DOHH2 (cell line): ENCODE measurements at regions not wholly inside any gene's neighbourhood (a gene's known extent, or its start where the extent isn't known, plus 50 kb on each side); places are given as distances from the start of the nearest gene placed in this dataset.
A peak's percentile ranks its signal among the peaks of the same experiment; 100 is the strongest.

Experiments
- H3F3A ChIP-seq: fragments of 200-600 bp; sonication (generic), shearing (Covaris generic); 2 replicates; pipeline ENCODE4 v1.6.0; 2016; ENCODE audit warnings: antibody characterized with exemption, mild to moderate bottlenecking; ENCODE audit not compliant: control insufficient read depth, insufficient read depth
- H3K27ac ChIP-seq: fragments of 200-600 bp; sonication (generic); 2 replicates; pipeline ENCODE4 v1.5.1; 2014; ENCODE audit warnings: low read depth, mild to moderate bottlenecking, low read length, moderate library complexity
- H3K27me3 ChIP-seq: fragments of 200-600 bp; sonication (generic); 2 replicates; pipeline ENCODE4 v1.6.1; 2014; ENCODE audit warnings: mild to moderate bottlenecking, low read length, mixed read lengths; ENCODE audit not compliant: control insufficient read depth
- H3K36me3 ChIP-seq: fragments of 200-600 bp; sonication (generic); 2 replicates; pipeline ENCODE4 v1.6.1; 2014; ENCODE audit warnings: mild to moderate bottlenecking, low read length, moderate library complexity, mixed read lengths; ENCODE audit not compliant: control insufficient read depth
- H3K4me1 ChIP-seq: fragments of 200-600 bp; sonication (generic); 2 replicates; pipeline ENCODE4 v1.6.1; 2014; ENCODE audit warnings: mild to moderate bottlenecking, low read length, mixed read lengths; ENCODE audit not compliant: control insufficient read depth
- H3K4me2 ChIP-seq: fragments of 200-600 bp; sonication (generic); 2 replicates; pipeline ENCODE4 v1.6.0; 2014; ENCODE audit warnings: mild to moderate bottlenecking, low read length, moderate library complexity
- H3K4me3 ChIP-seq: fragments of 200-600 bp; sonication (generic); 2 replicates; pipeline ENCODE4 v1.5.1; 2014; ENCODE audit warnings: mild to moderate bottlenecking, low read length, mixed read lengths
- H3K79me2 ChIP-seq: fragments of 200-600 bp; sonication (generic); 2 replicates; pipeline ENCODE4 v1.6.1; 2014; ENCODE audit warnings: mild to moderate bottlenecking, low read length, mixed read lengths; ENCODE audit not compliant: control insufficient read depth
- H3K9me2 ChIP-seq: fragments of 200-600 bp; sonication (generic); replicated peaks from 2 replicates; pipeline ENCODE4 v1.6.1; 2014; ENCODE audit warnings: mild to moderate bottlenecking, low read length, mixed read lengths; ENCODE audit not compliant: control insufficient read depth
- H3K9me3 ChIP-seq: fragments of 200-600 bp; sonication (generic); 2 replicates; pipeline ENCODE4 v1.6.1; 2014; ENCODE audit warnings: antibody characterized with exemption, low read length, mixed read lengths; ENCODE audit not compliant: control insufficient read depth, insufficient read depth
- H4K20me1 ChIP-seq: fragments of 200-600 bp; sonication (generic); 2 replicates; pipeline ENCODE4 v1.6.0; 2014; ENCODE audit warnings: low read depth, mild to moderate bottlenecking, antibody characterized with exemption, low read length, moderate library complexity; ENCODE audit not compliant: control insufficient read depth, insufficient read depth
- EZH2phosphoT487 ChIP-seq: fragments of 200-600 bp; sonication (generic); IDR thresholded peaks from 2 replicates; pipeline ENCODE4 v1.6.1; 2017; ENCODE audit warnings: borderline replicate concordance, mild to moderate bottlenecking, antibody characterized with exemption, low read length, moderate library complexity, mixed read lengths
- TF ChIP-seq, protein P1 (sequence below): fragments of 200-600 bp; sonication (generic); IDR thresholded peaks from one replicate; pipeline ENCODE4 v1.5.1; 2014; ENCODE audit warnings: antibody characterized with exemption, mild to moderate bottlenecking, low read depth, low read length; ENCODE audit not compliant: poor library complexity, severe bottlenecking

- H4K20me1 ChIP-seq, result no peaks in the 10 kb centered on the region
These were observed 202.3 kb upstream of the PROK2 start for GRCh38 chr3:71987089-71987735.

DNA sequence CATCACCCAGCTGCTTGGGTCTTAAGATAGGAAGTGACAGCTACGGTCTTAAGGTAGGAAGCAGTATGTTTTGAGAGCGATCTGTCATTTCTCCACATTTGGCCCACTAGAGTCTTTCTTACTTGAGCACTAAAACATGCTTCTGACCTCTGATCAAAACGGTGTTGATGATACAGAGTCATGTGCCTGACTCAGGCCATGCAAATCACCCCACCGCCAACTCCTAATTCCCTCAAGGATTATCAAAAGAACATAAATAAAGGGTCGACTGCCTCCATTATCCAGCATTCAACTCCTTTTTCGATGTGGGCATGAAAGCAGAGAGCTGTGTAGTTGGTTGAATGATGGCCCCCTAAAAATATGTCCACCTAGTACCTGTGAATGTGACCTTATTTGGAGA lies 201.7 kb upstream of the PROK2 start:
- no peaks in the 10 kb centered on the region for H3K79me2 ChIP-seq
- no peaks in the 10 kb centered on the region for H3K9me2 ChIP-seq
- H4K20me1 ChIP-seq, result no peaks in the 10 kb centered on the region
- peaks cover 33% of the 10 kb centered on the region for H3K4me1 ChIP-seq
- no peak overlapping the region for H3K27ac ChIP-seq
- no peaks in the 10 kb centered on the region for H3K27me3 ChIP-seq
- H3K36me3 ChIP-seq, result no peaks in the 10 kb centered on the region
- H3F3A ChIP-seq, result no peaks in the 10 kb centered on the region
- H3K9me3 ChIP-seq, result no peaks in the 10 kb centered on the region
- TF ChIP-seq, protein P1, sequence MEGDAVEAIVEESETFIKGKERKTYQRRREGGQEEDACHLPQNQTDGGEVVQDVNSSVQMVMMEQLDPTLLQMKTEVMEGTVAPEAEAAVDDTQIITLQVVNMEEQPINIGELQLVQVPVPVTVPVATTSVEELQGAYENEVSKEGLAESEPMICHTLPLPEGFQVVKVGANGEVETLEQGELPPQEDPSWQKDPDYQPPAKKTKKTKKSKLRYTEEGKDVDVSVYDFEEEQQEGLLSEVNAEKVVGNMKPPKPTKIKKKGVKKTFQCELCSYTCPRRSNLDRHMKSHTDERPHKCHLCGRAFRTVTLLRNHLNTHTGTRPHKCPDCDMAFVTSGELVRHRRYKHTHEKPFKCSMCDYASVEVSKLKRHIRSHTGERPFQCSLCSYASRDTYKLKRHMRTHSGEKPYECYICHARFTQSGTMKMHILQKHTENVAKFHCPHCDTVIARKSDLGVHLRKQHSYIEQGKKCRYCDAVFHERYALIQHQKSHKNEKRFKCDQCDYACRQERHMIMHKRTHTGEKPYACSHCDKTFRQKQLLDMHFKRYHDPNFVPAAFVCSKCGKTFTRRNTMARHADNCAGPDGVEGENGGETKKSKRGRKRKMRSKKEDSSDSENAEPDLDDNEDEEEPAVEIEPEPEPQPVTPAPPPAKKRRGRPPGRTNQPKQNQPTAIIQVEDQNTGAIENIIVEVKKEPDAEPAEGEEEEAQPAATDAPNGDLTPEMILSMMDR, result no peak
- TF ChIP-seq EZH2phosphoT487, result no peak
- H3K4me2 ChIP-seq, result no peak overlapping the region
- no peak overlapping the region for H3K4me3 ChIP-seq

More at GRCh38 chr3:71987089-71987735, 202.3 kb upstream of the PROK2 start:
- no peak overlapping the region for H3K4me2 ChIP-seq
- no peaks in the 10 kb centered on the region for H3K9me3 ChIP-seq
- no peaks in the 10 kb centered on the region for H3K9me2 ChIP-seq
- TF ChIP-seq, protein P1, result no peak
- no peak for TF ChIP-seq EZH2phosphoT487
- H3K79me2 ChIP-seq, result no peaks in the 10 kb centered on the region
- no peak overlapping the region for H3K27ac ChIP-seq
- no peaks in the 10 kb centered on the region for H3K36me3 ChIP-seq
- no peak overlapping the region for H3K4me3 ChIP-seq
- no peaks in the 10 kb centered on the region for H3K27me3 ChIP-seq
- H3K4me1 ChIP-seq, result peaks cover 33% of the 10 kb centered on the region
- H3F3A ChIP-seq, result no peaks in the 10 kb centered on the region

- no peaks in the 10 kb centered on the region for H3K36me3 ChIP-seq
- H3K27ac ChIP-seq, result no peak overlapping the region
- no peaks in the 10 kb centered on the region for H3K79me2 ChIP-seq
- TF ChIP-seq, protein P1, result no peak
- no peak for TF ChIP-seq EZH2phosphoT487
- no peak overlapping the region for H3K4me3 ChIP-seq
- H3K27me3 ChIP-seq, result no peaks in the 10 kb centered on the region
- no peaks in the 10 kb centered on the region for H3K9me2 ChIP-seq
- no peaks in the 10 kb centered on the region for H4K20me1 ChIP-seq
- H3K4me1 ChIP-seq, result peaks cover 33% of the 10 kb centered on the region
- H3F3A ChIP-seq, result no peaks in the 10 kb centered on the region
- no peaks in the 10 kb centered on the region for H3K9me3 ChIP-seq
- H3K4me2 ChIP-seq, result peak overlapping the region; percentile 23
These were observed 200.1 kb upstream of the PROK2 start for GRCh38 chr3:71984843-71985613.
